GM12878 (cell line): ENCODE measurements at regions not wholly inside any gene's neighbourhood (a gene's known extent, or its start where the extent isn't known, plus 50 kb on each side); places are given as distances from the start of the nearest gene placed in this dataset.
A peak's percentile ranks its signal among the peaks of the same experiment; 100 is the strongest.

Source experiments
- ATAC-seq: fragments of 200-7000 bp; cut with Tn5 transposase; 3 replicates; pipeline ENCODE4 v1.9.1; 2020; ENCODE audit warnings: mild to moderate bottlenecking, moderate library complexity
- BruUV-seq: library from RNA; stranded (reverse); fragments of 400-500 nt; replicated peaks from 2 replicates; lab custom pipeline; 2021; lab: Mats Ljungman, UMichigan
- CTCF ChIA-PET: fragments of 300-600 bp; sonication (Branson Sonifier 250); formaldehyde crosslinking; extraction: SDS; loops from one replicate; lab custom pipeline; 2021; ENCODE audit warnings: inconsistent platforms; lab: Yijun Ruan, JAX
- POLR2A ChIA-PET: fragments of 350-600 bp; formaldehyde crosslinking; extraction: SDS; loops from one replicate; lab custom pipeline; 2021; ENCODE audit warnings: inconsistent platforms; lab: Charles Lee
- RAD21 ChIA-PET: fragments of 300-600 bp; sonication (Branson Sonifier 250); formaldehyde crosslinking; loops from one replicate; lab custom pipeline; 2023; ENCODE audit warnings: antibody characterized with exemption; ENCODE audit not compliant: unreplicated experiment; lab: Charles Lee
- SMC1A ChIA-PET: fragments of 300-600 bp; sonication (Branson Sonifier 250); formaldehyde crosslinking; loops from one replicate; lab custom pipeline; 2023; ENCODE audit not compliant: unreplicated experiment, uncharacterized antibody; lab: Charles Lee
- DNase-seq: peaks from one replicate; pipeline ENCODE4 v3.0.0-alpha.2; 2011; ENCODE audit warnings: low read depth, low spot score
- FAIRE-seq: peaks from 3 replicates; lab custom pipeline; 2011; peaks lifted over from hg19 to GRCh38; lab: Jason Lieb, UNC
- H2AFZ ChIP-seq: 2 replicates; pipeline ENCODE4 v1.6.0; 2011; ENCODE audit warnings: low read depth, low read length, control low read depth; ENCODE audit not compliant: control insufficient read depth
- H3K27ac ChIP-seq: 2 replicates; pipeline ENCODE4 v1.5.1; 2011; ENCODE audit warnings: control low read depth; ENCODE audit not compliant: control insufficient read depth, insufficient read depth
- H3K27me3 ChIP-seq, 2 experiments: replicated peaks in 1 of 2; 2 replicates each; pipeline versions ENCODE4 v1.6.0 to v1.6.1; 2011; ENCODE audit warnings: low read length in 1 of 2; ENCODE audit not compliant: control insufficient read depth in 2 of 2, insufficient read depth in 2 of 2
- H3K36me3 ChIP-seq, 2 experiments: 2 replicates each; pipeline ENCODE4 v1.5.1; 2011; ENCODE audit warnings: low read length in 1 of 2; ENCODE audit not compliant: control insufficient read depth in 2 of 2, insufficient read depth in 2 of 2
- H3K4me1 ChIP-seq: 2 replicates; pipeline ENCODE4 v1.6.1; 2011; ENCODE audit warnings: mild to moderate bottlenecking, low read length, moderate library complexity, mixed read lengths; ENCODE audit not compliant: control insufficient read depth, insufficient read depth
- H3K4me2 ChIP-seq: 2 replicates; pipeline ENCODE4 v1.6.0; 2011; ENCODE audit warnings: control low read depth; ENCODE audit not compliant: control insufficient read depth, insufficient read depth
- H3K4me3 ChIP-seq: fragments of 200-600 bp; sonication (generic); 2 replicates; pipeline ENCODE4 v1.5.1; 2016
- H3K79me2 ChIP-seq: 2 replicates; pipeline ENCODE4 v1.6.0; 2011; ENCODE audit warnings: low read length; ENCODE audit not compliant: control insufficient read depth, insufficient read depth
- H3K9ac ChIP-seq: 2 replicates; pipeline ENCODE4 v1.8.0; 2011; ENCODE audit warnings: low read length, control low read depth, mixed read lengths; ENCODE audit not compliant: control insufficient read depth, insufficient read depth
- H3K9me3 ChIP-seq: replicated peaks from 3 replicates; pipeline ENCODE4 v1.5.1; 2011; ENCODE audit warnings: mild to moderate bottlenecking, low read length; ENCODE audit not compliant: control insufficient read depth, insufficient read depth
- H4K20me1 ChIP-seq: 2 replicates; pipeline ENCODE4 v1.6.0; 2011; ENCODE audit not compliant: control insufficient read depth, insufficient read depth
- HCFC1 ChIP-seq: fragments of 150-350 bp; IDR thresholded peaks from 2 replicates; pipeline ENCODE4 v1.6.1; 2014; ENCODE audit warnings: low read length
- HDAC2 ChIP-seq: fragments of 200-600 bp; sonication (generic); IDR thresholded peaks from 2 replicates; pipeline ENCODE4 v1.6.1; 2017
- NR2F1 ChIP-seq: fragments of 450-650 bp; conservative IDR thresholded peaks from 2 replicates; pipeline ENCODE4 v1.6.1; 2017; ENCODE audit warnings: mild to moderate bottlenecking
- RAD21 ChIP-seq: IDR thresholded peaks from 2 replicates; pipeline ENCODE4 v1.6.1; 2011; ENCODE audit warnings: mild to moderate bottlenecking, low read depth, low read length, moderate library complexity; ENCODE audit not compliant: insufficient read depth
- WGBS: methylation state at CpG from one replicate; pipeline ENCODE4 v1.1.6; 2016; ENCODE audit warnings: low lambda C conversion rate; ENCODE audit not compliant: insufficient replicate concordance, insufficient coverage; ENCODE audit errors: missing lambda C conversion rate; 5-methylcytosine and 5-hydroxymethylcytosine counted together
- in situ Hi-C: fragments of 300-500 bp; cut with MboI; formaldehyde crosslinking; loops from 9 replicates; pipeline ENCODE4 v1.14.3; 2018; ENCODE audit warnings: mixed read lengths
- intact Hi-C: fragments of 100-400 bp; cut with micrococcal nuclease; formaldehyde crosslinking; loops from one replicate; pipeline ENCODE4 v1.14.2; 2022; ENCODE audit not compliant: unreplicated experiment
- TF ChIP-seq, protein P1 (sequence below): IDR thresholded peaks from 2 replicates; pipeline ENCODE4 v1.6.1; 2012; ENCODE audit warnings: low read depth, low read length, improper control_type of control experiment
- TF ChIP-seq, protein P2 (sequence below), 3 experiments: IDR thresholded peaks in 2 of 3; conservative IDR thresholded peaks in 1 of 3; 2 replicates each; pipeline ENCODE4 v1.5.1; 2011; ENCODE audit warnings: low read depth in 3 of 3, low read length in 3 of 3, mild to moderate bottlenecking in 3 of 3, control low read depth in 2 of 3, moderate library complexity in 2 of 3, inconsistent platforms in 1 of 3, mixed read lengths in 1 of 3; ENCODE audit not compliant: control insufficient read depth in 2 of 3, insufficient read depth in 1 of 3; ENCODE audit errors: extremely low read depth in 1 of 3

DNA sequence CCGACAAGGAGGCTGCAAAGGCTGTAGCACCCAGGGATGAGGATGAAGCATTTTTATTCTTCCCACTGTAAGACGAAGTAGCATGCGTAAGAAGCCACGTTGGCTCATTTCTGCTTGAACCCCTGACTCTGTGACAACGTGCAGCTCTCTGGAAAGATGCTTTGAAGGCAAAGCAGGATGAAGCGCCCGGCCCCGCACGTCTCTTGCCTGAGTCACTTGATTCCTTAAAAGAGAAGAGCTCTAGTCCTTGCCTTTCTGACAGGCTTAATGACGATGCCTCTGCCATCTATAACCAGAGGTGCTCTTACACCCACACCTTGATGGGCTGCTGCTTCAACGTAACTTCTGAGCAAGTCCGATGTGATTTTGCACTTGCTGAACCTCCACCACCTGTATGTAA is 76.7 kb upstream of the MED9 start (continued):
- TF ChIP-seq, protein P1, sequence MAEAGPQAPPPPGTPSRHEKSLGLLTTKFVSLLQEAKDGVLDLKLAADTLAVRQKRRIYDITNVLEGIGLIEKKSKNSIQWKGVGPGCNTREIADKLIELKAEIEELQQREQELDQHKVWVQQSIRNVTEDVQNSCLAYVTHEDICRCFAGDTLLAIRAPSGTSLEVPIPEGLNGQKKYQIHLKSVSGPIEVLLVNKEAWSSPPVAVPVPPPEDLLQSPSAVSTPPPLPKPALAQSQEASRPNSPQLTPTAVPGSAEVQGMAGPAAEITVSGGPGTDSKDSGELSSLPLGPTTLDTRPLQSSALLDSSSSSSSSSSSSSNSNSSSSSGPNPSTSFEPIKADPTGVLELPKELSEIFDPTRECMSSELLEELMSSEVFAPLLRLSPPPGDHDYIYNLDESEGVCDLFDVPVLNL: no peak

DNA sequence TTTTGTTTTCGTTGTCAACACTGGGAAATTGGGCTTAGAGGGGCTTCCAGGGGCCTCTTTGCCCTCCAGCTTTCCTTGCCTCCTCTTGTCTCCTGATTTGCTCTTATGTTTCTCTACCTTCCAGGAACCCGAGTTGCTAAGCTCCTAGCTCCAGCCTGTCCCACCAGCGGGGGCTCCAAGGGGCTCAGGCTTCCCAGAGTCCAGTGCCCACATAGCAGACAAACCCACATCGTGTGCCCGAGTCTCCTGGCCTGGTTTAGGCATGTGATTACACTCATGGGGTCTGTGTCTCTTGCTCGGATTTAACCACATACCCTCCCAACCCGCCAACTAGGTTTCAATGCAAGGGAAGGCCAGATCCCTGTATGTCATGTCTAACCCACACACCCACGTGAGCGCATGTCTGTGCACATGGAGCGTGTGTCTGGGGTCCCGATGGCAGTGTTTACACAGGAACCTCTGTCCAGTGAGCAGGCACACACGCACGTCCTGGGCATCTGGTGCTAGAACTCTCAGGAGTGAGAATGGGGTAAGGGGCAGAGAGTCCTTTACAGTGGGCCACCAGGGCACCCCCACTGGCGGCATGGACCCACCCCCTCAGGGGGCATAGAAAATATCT is 76.1 kb upstream of the MED9 start:
- Histone ChIP-seq H3K79me2 (no peaks in the 10 kb centered on the region), H3K27me3 (peaks cover 2 to 4% of the 10 kb centered on the region in 2 experiments; a peak in 3 of 4 replicates), H4K20me1 (0 out of 2 replicates have a peak, but pooled peaks cover 2% of the 10 kb centered on the region), H3K36me3 (no peaks in the 10 kb centered on the region), H3K4me3 (no peak overlapping the region), H3K27ac (no peak overlapping the region), H2AFZ (no peak overlapping the region), H3K4me1 (no peaks in the 10 kb centered on the region), H3K9ac (no peak overlapping the region), H3K9me3 (peaks cover 4% of the 10 kb centered on the region; the same call in 2 of the 3 replicates), H3K4me2 (no peak overlapping the region)
- FAIRE-seq: no peak
- RAD21 ChIA-PET: no interaction called here
- no peak for DNase-seq
- intact Hi-C loops (no loop called here), in situ Hi-C loops (no loop called here)
- WGBS: 29% methylated on average over 14 of the region's 14 CpGs
- SMC1A ChIA-PET: no interaction called here
- TF ChIP-seq NR2F1: no peak
- CTCF ChIA-PET: no interaction called here
- POLR2A ChIA-PET: no interaction called here
- ATAC-seq: no peak
- BruUV-seq: no TSS peak

DNA sequence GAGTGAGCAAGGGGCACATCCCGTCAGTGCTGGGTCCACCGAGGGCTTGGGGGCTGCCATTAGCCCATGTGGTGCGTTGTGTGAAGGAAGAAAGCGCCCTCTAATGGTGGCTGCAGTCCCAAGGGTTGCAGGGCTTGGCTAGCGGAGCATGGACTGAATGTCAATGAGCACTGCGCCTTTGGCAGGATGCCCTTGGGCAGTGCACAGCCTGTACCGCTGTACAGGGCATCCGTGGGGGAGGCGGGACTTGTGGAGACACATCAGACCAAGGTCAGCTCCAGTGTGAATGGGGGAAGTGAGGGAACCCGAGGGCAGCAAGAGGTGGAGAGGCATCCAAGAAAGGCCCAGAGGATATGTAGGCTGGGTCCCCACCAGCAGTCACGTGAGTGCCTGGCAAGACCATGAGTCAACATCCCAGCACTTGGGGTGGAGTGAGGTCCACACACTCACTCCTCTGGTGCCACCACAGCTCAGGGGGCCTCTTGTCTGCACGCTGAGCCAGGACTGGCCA is 75.5 kb upstream of the MED9 start:
- BruUV-seq: no TSS peak
- FAIRE-seq: no peak
- peak; percentile 27; the same call in 2 of the 3 replicates for ATAC-seq

More for the DNA sequence above, 75.5 kb upstream of the MED9 start:
- TF ChIP-seq HDAC2 (no peak), HCFC1 (no peak), RAD21 (peak; percentile 15; the same call in 1 of the 2 replicates)
- TF ChIP-seq, protein P2, sequence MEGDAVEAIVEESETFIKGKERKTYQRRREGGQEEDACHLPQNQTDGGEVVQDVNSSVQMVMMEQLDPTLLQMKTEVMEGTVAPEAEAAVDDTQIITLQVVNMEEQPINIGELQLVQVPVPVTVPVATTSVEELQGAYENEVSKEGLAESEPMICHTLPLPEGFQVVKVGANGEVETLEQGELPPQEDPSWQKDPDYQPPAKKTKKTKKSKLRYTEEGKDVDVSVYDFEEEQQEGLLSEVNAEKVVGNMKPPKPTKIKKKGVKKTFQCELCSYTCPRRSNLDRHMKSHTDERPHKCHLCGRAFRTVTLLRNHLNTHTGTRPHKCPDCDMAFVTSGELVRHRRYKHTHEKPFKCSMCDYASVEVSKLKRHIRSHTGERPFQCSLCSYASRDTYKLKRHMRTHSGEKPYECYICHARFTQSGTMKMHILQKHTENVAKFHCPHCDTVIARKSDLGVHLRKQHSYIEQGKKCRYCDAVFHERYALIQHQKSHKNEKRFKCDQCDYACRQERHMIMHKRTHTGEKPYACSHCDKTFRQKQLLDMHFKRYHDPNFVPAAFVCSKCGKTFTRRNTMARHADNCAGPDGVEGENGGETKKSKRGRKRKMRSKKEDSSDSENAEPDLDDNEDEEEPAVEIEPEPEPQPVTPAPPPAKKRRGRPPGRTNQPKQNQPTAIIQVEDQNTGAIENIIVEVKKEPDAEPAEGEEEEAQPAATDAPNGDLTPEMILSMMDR (IDR thresholded peaks at IDR 0.05 in 2 of 3, conservative IDR thresholded peaks at IDR 0.05 in 1 of 3; ENCODE audit: control insufficient read depth in 2 of 3, extremely low read depth in 1 of 3, insufficient read depth in 1 of 3, low read depth in 3 of 3, low read length in 3 of 3): peak in 2 of 3 experiments; percentile 1 to 30; a peak in 1 of 6 replicates
- CTCF ChIA-PET: no interaction called here
- no peaks in the 10 kb centered on the region for H3K36me3 ChIP-seq
- SMC1A ChIA-PET: no interaction called here
- no peaks in the 10 kb centered on the region for H3K4me1 ChIP-seq
- H3K9ac ChIP-seq: no peak overlapping the region
- H3K79me2 ChIP-seq: no peaks in the 10 kb centered on the region
- RAD21 ChIA-PET: no interaction called here
- H3K27me3 ChIP-seq: peaks cover 2 to 4% of the 10 kb centered on the region in 2 experiments; a peak in 3 of 4 replicates
- WGBS: 24% methylated on average over 12 of the region's 12 CpGs
- H3K27ac ChIP-seq: no peak overlapping the region
- no peak overlapping the region for H3K4me2 ChIP-seq
- no peak for DNase-seq
- POLR2A ChIA-PET: no interaction called here
- 0 out of 2 replicates have a peak, but pooled peaks cover 2% of the 10 kb centered on the region for H4K20me1 ChIP-seq
- H3K9me3 ChIP-seq: peaks cover 2% of the 10 kb centered on the region; the same call in 2 of the 3 replicates
- H2AFZ ChIP-seq: no peak overlapping the region
- no peak overlapping the region for H3K4me3 ChIP-seq
- in situ Hi-C loops (no loop called here), intact Hi-C loops (no loop called here)
